Stomach (tissue), 8 donors: ENCODE measurements at regions not wholly inside any gene's neighbourhood (a gene's known extent, or its start where the extent isn't known, plus 50 kb on each side); places are given as distances from the start of the nearest gene placed in this dataset.

Experiments
- DNase-seq, 2 donors: peaks; one replicate each; pipeline versions ENCODE4 v3.0.0 to v3.0.0-alpha.2; 2013 to 2019
- H3K27ac ChIP-seq, 5 donors: fragments of 200-600 bp in 4 of 5; sonication (generic) in 4 of 5; one replicate each; pipeline ENCODE4 v1.5.1; 2013 to 2019; ENCODE audit warnings: mild to moderate bottlenecking in 1 of 5, moderate library complexity in 1 of 5
- H3K27me3 ChIP-seq, 3 donors: fragments of 200-600 bp; sonication (generic); one replicate each; pipeline ENCODE4 v1.5.1; 2017 to 2019; ENCODE audit warnings: mixed run types in 1 of 3
- H3K36me3 ChIP-seq, 4 donors: fragments of 200-600 bp; sonication (generic); 1 replicate in 3 of 4; 2 replicates in 1 of 4; pipeline ENCODE4 v1.5.1; 2016 to 2019
- H3K4me1 ChIP-seq, 4 donors: fragments of 200-600 bp; sonication (generic); one replicate each; pipeline ENCODE4 v1.5.1; 2016 to 2019
- H3K4me3 ChIP-seq, 4 donors: fragments of 200-600 bp; sonication (generic) in 3 of 4; one replicate each; pipeline ENCODE4 v1.5.1; 2016 to 2019; ENCODE audit warnings: mild to moderate bottlenecking in 1 of 4
- H3K9me3 ChIP-seq, 4 donors: fragments of 200-600 bp; sonication (generic); one replicate each; pipeline ENCODE4 v1.5.1; 2016 to 2019
- EP300 ChIP-seq: sonication (generic); formaldehyde crosslinking; IDR thresholded peaks from one replicate; pipeline ENCODE4 v1.6.1; 2017; ENCODE audit warnings: antibody characterized with exemption
- POLR2A ChIP-seq, 4 donors: fragments of 450-650 bp; IDR thresholded peaks; one replicate each; pipeline ENCODE4 v1.6.1; 2016; ENCODE audit warnings: antibody characterized with exemption in 4 of 4, control low read depth in 2 of 4, mild to moderate bottlenecking in 1 of 4, moderate library complexity in 1 of 4
- POLR2AphosphoS5 ChIP-seq, 3 donors: sonication (generic); formaldehyde crosslinking; IDR thresholded peaks; one replicate each; pipeline ENCODE4 v1.6.1; 2016; ENCODE audit warnings: antibody characterized with exemption in 3 of 3
- WGBS, 5 donors: extraction: QIAGEN DNeasy Blood & Tissue Kit in 3 of 5; methylation state at CpG; one replicate each; pipeline versions ENCODE4 v1.1.5 to v1.1.7; 2013 to 2018; 5-methylcytosine and 5-hydroxymethylcytosine counted together
- intact Hi-C: fragments of 100-400 bp; cut with DNase I; formaldehyde crosslinking; loops from one replicate; pipeline ENCODE4 v1.15.1; 2023; ENCODE audit warnings: low total_unique reads
- TF ChIP-seq, protein P1 (sequence below), 7 experiments: fragments of 450-650 bp in 4 of 7; fragments of 200-600 bp in 3 of 7; sonication (generic) in 3 of 7; IDR thresholded peaks; one replicate each; pipeline ENCODE4 v1.5.1; 2016 to 2019; ENCODE audit warnings: antibody characterized with exemption in 7 of 7, control low read depth in 2 of 7, mild to moderate bottlenecking in 1 of 7
- donor health status: healthy with polysubstance abuse.
- donor health status: Bipolar disorder and iron deficiency.
- donor health status: healthy.

DNA sequence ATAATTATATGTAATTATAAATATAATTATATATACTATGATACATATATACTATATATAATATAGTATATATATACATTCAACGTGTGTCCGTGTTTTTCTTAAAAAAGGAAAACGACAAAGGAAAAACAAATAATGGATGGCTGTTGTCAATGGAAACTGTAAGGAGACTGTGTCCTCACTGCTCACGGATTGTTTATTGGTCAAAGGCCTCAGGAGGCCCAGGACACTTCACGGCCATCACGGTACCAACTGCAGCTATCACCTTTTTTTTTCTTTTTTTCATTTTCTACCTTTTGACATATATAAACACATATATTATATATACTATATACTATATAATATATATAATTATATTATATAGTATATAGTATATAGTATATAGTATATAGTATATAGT lies 113.4 kb downstream of the SPTSSA start:
- WGBS, 5 donors, result 87 to 95% (median 91%) methylated on average over 6 of the region's 6 CpGs
- no peaks in the 10 kb centered on the region for H3K36me3 ChIP-seq
- TF ChIP-seq EP300 (no peak), POLR2A (IDR thresholded peaks at IDR 0.05) (no peak), POLR2AphosphoS5 (IDR thresholded peaks at IDR 0.05) (no peak)
- TF ChIP-seq, protein P1, sequence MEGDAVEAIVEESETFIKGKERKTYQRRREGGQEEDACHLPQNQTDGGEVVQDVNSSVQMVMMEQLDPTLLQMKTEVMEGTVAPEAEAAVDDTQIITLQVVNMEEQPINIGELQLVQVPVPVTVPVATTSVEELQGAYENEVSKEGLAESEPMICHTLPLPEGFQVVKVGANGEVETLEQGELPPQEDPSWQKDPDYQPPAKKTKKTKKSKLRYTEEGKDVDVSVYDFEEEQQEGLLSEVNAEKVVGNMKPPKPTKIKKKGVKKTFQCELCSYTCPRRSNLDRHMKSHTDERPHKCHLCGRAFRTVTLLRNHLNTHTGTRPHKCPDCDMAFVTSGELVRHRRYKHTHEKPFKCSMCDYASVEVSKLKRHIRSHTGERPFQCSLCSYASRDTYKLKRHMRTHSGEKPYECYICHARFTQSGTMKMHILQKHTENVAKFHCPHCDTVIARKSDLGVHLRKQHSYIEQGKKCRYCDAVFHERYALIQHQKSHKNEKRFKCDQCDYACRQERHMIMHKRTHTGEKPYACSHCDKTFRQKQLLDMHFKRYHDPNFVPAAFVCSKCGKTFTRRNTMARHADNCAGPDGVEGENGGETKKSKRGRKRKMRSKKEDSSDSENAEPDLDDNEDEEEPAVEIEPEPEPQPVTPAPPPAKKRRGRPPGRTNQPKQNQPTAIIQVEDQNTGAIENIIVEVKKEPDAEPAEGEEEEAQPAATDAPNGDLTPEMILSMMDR (IDR thresholded peaks at IDR 0.05), result no peak
- H3K9me3 ChIP-seq, result peaks cover 0 to 8% (median 4%) of the 10 kb centered on the region in 4 donors
- intact Hi-C loops, result no loop called here
- H3K4me1 ChIP-seq, result no peaks in the 10 kb centered on the region
- DNase-seq, result no peak
- H3K27ac ChIP-seq, result no peak overlapping the region
- H3K27me3 ChIP-seq, result no peaks in the 10 kb centered on the region
- H3K4me3 ChIP-seq, result no peak overlapping the region

DNA sequence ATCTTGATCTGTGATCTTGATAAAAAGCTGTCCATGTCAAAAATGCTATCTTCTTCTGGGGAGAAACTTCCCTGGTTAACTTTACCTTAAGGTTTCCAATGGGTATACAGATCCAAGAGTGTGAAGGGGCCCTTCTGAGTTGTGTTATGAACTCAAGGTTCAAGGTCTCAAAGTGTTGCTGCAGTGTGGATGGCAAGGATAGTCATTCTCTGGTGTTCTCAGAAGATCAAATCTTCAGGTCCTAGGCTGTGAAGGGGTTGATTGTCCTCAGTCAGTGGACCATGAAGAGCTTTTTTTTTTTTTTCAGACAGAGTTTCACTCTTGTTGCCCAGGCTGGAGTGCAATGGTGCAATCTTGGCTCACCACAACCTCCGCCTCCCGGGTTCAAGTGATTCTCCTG lies 114.4 kb downstream of the SPTSSA start:
- 93 to 98% (median 96%) methylated on average over 2 of the region's 2 CpGs for WGBS, 5 donors
- intact Hi-C loops, result no loop called here
- no peak for DNase-seq

DNA sequence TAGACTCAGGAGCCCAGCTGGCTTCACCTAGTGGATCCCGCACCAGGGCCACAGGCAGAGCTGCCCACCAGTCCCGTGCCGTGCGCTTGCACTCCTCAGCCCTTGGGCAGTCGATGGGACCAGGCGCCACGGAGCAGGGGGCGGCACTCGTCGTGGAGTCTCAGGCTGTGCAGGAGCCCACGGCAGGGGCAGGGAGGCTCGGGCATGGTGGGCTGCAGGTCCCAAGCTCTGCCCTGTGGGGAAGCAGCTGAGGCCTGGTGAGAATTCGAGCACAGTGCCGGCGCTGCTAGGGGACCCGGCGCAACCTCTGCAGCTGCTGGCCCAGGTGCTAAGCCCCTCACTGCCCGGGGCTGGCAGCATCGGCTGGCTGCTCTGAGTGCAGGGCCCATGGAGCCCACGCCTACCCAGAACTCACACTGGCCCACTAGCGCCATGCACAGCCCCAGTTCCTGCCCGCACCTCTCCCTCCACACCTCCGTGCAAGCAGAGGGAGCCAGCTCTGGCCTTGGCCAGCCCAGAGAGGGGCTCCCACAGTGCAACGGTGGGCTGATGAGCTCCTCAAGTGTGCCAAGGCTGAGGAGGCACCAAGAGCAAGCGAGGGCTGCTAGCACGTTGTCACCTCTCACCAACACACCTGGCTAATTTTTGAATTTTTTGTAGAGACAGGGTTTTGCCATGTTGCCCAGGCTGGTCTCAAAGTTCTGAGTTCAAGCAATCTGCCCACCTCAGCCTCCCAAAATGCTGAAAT lies 116.1 kb downstream of the SPTSSA start:
- Histone ChIP-seq H3K27me3 (no peaks in the 10 kb centered on the region), H3K4me1 (no peaks in the 10 kb centered on the region), H3K36me3 (no peaks in the 10 kb centered on the region), H3K9me3 (peaks cover 0 to 8% (median 4%) of the 10 kb centered on the region in 4 donors), H3K27ac (no peak overlapping the region), H3K4me3 (no peak overlapping the region)
- 93 to 96% (median 93%) methylated on average over 8 to 26 of the region's 26 CpGs for WGBS, 5 donors
- no peak for DNase-seq
- TF ChIP-seq POLR2A (IDR thresholded peaks at IDR 0.05) (no peak), POLR2AphosphoS5 (IDR thresholded peaks at IDR 0.05) (no peak), EP300 (no peak)
- TF ChIP-seq, protein P1 (IDR thresholded peaks at IDR 0.05), result no peak
- intact Hi-C loops, result no loop called here

More for the DNA sequence above, 114.4 kb downstream of the SPTSSA start:
- Histone ChIP-seq H3K9me3 (peaks cover 0 to 8% (median 4%) of the 10 kb centered on the region in 4 donors), H3K36me3 (no peaks in the 10 kb centered on the region), H3K27ac (no peak overlapping the region), H3K4me3 (no peak overlapping the region), H3K27me3 (no peaks in the 10 kb centered on the region), H3K4me1 (no peaks in the 10 kb centered on the region)
- TF ChIP-seq POLR2A (IDR thresholded peaks at IDR 0.05) (no peak), EP300 (no peak), POLR2AphosphoS5 (IDR thresholded peaks at IDR 0.05) (no peak)
- TF ChIP-seq, protein P1 (IDR thresholded peaks at IDR 0.05), result no peak

DNA sequence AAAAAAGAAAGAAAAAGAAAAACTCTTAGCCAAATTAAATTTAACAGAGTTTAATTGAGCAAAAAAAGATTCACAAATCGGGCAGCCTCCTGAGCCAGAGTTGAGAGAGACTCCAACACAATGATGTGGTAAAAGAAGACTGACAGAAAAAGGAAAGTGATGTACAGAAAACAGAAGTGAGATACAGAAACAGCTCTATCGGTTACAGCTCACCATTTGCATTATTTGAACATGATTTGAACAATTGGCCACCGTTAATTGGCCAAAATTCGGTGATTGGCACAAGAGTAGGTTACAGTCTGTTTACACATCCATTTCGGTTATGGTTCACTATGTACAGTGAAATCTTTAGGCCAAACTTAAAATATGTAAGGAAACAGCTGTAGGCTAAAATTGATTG lies 117.7 kb downstream of the SPTSSA start:
- WGBS, 5 donors, result 86 to 91% (median 89%) methylated on average over 5 of the region's 5 CpGs
- TF ChIP-seq POLR2AphosphoS5 (IDR thresholded peaks at IDR 0.05) (no peak), POLR2A (IDR thresholded peaks at IDR 0.05) (no peak)
- Histone ChIP-seq H3K36me3 (no peaks in the 10 kb centered on the region), H3K4me3 (no peak overlapping the region), H3K9me3 (peaks cover 0 to 8% (median 4%) of the 10 kb centered on the region in 4 donors), H3K4me1 (no peaks in the 10 kb centered on the region), H3K27ac (no peak overlapping the region), H3K27me3 (no peaks in the 10 kb centered on the region)
- intact Hi-C loops, result no loop called here
- no peak for DNase-seq

DNA sequence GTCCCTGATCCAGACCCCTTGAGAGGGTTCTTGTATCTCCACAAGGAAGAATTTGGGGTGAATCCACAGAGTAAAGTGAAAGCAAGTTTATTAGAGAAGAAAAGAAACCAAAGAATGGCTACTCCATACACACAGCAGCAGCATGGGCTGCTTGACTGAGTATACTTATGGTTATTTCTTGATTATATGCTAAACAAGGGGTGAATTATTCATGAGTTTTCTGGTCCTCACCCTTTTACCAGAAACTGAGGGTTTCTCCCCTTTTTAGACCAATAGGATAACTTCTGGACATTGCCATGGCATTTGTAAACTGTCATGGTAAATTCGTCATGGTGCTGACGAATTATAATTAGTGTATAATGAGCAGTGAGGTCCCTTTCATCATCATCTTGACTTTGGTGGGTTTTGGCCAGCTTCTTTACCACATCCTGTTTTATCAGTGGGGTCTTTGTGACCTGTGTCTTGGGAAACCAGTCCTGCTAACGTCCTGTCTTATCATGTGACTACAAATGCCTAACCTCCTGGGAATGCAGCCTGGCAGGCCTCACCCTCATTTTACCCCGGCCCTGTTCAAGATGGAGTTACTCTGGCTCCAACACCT lies 121.9 kb downstream of the SPTSSA start:
- no peaks in the 10 kb centered on the region for H3K4me1 ChIP-seq
- DNase-seq, result no peak
- 56 to 69% (median 64%) methylated on average over 4 of the region's 4 CpGs for WGBS, 5 donors
- H3K36me3 ChIP-seq, result no peaks in the 10 kb centered on the region
- intact Hi-C loops, result no loop called here
- no peaks in the 10 kb centered on the region for H3K27me3 ChIP-seq
- H3K4me3 ChIP-seq, result no peak overlapping the region
- no peak overlapping the region for H3K27ac ChIP-seq
- H3K9me3 ChIP-seq, result no peaks in the 10 kb centered on the region
- TF ChIP-seq, protein P1 (IDR thresholded peaks at IDR 0.05), result no peak
- TF ChIP-seq EP300, result no peak
- no peak for TF ChIP-seq POLR2A (IDR thresholded peaks at IDR 0.05)
- TF ChIP-seq POLR2AphosphoS5 (IDR thresholded peaks at IDR 0.05), result no peak
